ENCODE measurements at regions not wholly inside any gene's neighbourhood (a gene's known extent, or its start where the extent isn't known, plus 50 kb on each side); places are given as distances from the start of the nearest gene placed in this dataset.

GRCh38 chr15:60235951-60236710 lies 161.7 kb downstream of the ANXA2 start:
- Histone ChIP-seq H3K4me3 (ENCODE audit: low read depth in 1 of 3, low read length in 3 of 3) (no peak overlapping the region), H3K27me3 (ENCODE audit: control insufficient read depth in 4 of 4, insufficient read depth in 4 of 4, low read length in 3 of 4) (peaks cover 0 to 3% (median 0%) of the 10 kb centered on the region in 4 donors), H3K27ac (ENCODE audit: low read depth in 1 of 2, low read length in 2 of 2) (no peak overlapping the region), H3K4me1 (ENCODE audit: control insufficient read depth in 4 of 4, insufficient read depth in 4 of 4, low read length in 3 of 4) (no peaks in the 10 kb centered on the region), H3K9me3 (ENCODE audit: control insufficient read depth in 4 of 4, low read length in 3 of 4) (no peaks in the 10 kb centered on the region), H3K36me3 (ENCODE audit: control insufficient read depth in 4 of 4, insufficient read depth in 3 of 4, low read depth in 1 of 4, low read length in 3 of 4) (no peaks in the 10 kb centered on the region), H3K9ac (ENCODE audit: low read depth in 1 of 2, low read length in 2 of 2) (no peak overlapping the region)
- TF ChIP-seq TAF1 (conservative IDR thresholded peaks at IDR 0.05) (no peak), HNF4G (IDR thresholded peaks at IDR 0.05) (no peak), FOXA1 (IDR thresholded peaks at IDR 0.05) (no peak), FOXA2 (IDR thresholded peaks at IDR 0.05) (no peak), NR2F2 (IDR thresholded peaks at IDR 0.05) (no peak), EGR1 (IDR thresholded peaks at IDR 0.05; ENCODE audit: low read depth in 2 of 2) (no peak), ATF3 (IDR thresholded peaks at IDR 0.05) (no peak), RXRA (IDR thresholded peaks at IDR 0.05) (no peak), YY1 (IDR thresholded peaks at IDR 0.05) (no peak), SP1 (IDR thresholded peaks at IDR 0.05) (no peak), HNF4A (conservative IDR thresholded peaks at IDR 0.05) (no peak), GABPA (IDR thresholded peaks at IDR 0.05 in 1 of 2, conservative IDR thresholded peaks at IDR 0.05 in 1 of 2) (no peak), JUND (IDR thresholded peaks at IDR 0.05) (no peak), MAX (IDR thresholded peaks at IDR 0.05) (no peak), RAD21 (IDR thresholded peaks at IDR 0.05) (no peak), CTCF (IDR thresholded peaks at IDR 0.05; ENCODE audit: low read depth, low read length, missing input control) (no peak)
- TF ChIP-seq, protein P1, sequence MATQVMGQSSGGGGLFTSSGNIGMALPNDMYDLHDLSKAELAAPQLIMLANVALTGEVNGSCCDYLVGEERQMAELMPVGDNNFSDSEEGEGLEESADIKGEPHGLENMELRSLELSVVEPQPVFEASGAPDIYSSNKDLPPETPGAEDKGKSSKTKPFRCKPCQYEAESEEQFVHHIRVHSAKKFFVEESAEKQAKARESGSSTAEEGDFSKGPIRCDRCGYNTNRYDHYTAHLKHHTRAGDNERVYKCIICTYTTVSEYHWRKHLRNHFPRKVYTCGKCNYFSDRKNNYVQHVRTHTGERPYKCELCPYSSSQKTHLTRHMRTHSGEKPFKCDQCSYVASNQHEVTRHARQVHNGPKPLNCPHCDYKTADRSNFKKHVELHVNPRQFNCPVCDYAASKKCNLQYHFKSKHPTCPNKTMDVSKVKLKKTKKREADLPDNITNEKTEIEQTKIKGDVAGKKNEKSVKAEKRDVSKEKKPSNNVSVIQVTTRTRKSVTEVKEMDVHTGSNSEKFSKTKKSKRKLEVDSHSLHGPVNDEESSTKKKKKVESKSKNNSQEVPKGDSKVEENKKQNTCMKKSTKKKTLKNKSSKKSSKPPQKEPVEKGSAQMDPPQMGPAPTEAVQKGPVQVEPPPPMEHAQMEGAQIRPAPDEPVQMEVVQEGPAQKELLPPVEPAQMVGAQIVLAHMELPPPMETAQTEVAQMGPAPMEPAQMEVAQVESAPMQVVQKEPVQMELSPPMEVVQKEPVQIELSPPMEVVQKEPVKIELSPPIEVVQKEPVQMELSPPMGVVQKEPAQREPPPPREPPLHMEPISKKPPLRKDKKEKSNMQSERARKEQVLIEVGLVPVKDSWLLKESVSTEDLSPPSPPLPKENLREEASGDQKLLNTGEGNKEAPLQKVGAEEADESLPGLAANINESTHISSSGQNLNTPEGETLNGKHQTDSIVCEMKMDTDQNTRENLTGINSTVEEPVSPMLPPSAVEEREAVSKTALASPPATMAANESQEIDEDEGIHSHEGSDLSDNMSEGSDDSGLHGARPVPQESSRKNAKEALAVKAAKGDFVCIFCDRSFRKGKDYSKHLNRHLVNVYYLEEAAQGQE (IDR thresholded peaks at IDR 0.05): no peak
- TF ChIP-seq, protein P2, sequence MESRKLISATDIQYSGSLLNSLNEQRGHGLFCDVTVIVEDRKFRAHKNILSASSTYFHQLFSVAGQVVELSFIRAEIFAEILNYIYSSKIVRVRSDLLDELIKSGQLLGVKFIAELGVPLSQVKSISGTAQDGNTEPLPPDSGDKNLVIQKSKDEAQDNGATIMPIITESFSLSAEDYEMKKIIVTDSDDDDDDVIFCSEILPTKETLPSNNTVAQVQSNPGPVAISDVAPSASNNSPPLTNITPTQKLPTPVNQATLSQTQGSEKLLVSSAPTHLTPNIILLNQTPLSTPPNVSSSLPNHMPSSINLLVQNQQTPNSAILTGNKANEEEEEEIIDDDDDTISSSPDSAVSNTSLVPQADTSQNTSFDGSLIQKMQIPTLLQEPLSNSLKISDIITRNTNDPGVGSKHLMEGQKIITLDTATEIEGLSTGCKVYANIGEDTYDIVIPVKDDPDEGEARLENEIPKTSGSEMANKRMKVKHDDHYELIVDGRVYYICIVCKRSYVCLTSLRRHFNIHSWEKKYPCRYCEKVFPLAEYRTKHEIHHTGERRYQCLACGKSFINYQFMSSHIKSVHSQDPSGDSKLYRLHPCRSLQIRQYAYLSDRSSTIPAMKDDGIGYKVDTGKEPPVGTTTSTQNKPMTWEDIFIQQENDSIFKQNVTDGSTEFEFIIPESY (IDR thresholded peaks at IDR 0.05): no peak
- WGBS: 62% methylated on average over 7 of the region's 7 CpGs
- no peak for DNase-seq (ENCODE audit: low spot score)
